HG03064 (cell line): ENCODE measurements at regions not wholly inside any gene's neighbourhood (a gene's known extent, or its start where the extent isn't known, plus 50 kb on each side); places are given as distances from the start of the nearest gene placed in this dataset.

ENCODE experiments used
- ATAC-seq: cut with Tn5 transposase; IDR thresholded peaks from one replicate; pipeline ENCODE4 v1.9.1; 2021; ENCODE audit warnings: low read depth; ENCODE audit not compliant: unreplicated experiment

DNA sequence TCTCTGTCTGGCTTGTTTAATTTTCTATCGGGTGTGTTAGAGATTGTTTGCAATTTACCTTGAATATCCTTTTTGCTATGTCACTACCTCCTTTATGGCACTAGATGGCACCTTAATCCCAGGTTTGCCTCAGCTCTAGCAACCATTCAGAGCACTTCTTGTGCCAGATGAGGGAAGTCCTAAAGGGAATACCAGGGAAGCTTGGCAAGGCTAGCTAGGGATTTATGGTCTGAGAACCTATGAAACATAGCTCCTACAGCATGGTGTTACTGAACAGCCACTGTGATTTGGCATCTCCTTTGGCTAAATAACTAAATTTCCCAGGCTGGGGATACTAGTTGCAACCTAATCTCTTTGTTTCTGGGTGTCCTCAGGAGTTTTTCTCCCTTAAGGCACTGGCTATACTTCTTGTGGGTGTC, 69.0 kb upstream of the VOPP1 start:
- ATAC-seq = peak; percentile 87

DNA sequence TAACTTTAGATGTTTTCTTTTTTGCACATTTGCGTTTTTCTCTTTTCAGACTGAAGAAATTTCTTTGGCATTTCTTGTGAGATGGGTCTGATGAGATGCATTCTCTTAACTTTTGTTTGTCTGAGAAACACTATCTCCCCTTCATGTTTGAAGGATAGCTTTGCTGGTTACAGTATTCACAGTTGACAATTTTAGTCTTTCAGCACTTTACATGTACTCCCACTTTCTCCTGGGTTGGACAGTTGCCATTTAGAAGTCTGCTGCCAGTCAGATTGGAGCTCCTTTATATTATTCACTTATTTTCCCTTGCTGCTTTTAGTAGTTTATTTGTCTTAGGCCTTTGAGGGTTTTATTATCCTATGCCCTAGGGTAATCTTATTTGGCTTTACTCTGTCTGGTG, 67.3 kb upstream of the VOPP1 start:
- no peak for ATAC-seq

DNA sequence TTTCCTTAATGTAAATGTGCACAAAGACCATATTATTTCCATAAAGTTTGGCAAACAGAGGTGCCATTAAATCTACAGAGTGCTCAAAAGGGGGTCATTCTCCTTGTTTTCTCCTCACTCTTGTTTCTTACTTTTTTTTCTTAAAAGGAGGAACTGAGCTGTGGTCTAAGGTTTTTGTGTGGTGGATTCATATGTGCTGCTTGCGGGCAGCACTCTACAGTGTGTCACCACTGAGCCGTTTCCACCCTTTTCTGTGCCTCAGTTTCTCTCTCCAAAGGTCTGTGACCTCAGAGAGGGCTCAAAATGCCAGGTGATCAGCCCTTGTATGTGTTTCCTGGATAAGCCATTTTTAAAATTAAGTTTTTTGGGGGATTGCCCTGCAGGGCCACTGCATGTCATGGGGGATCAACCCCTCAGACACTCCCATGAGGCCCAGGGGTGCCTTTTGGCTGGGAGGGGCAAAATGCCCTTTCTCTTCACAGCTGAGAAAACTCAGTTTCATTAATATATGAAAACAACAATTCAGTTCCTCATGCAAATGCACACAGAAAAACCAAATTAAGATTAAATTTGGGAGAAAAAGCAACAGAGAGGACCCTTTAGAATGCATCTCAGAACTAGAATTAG, 56.9 kb upstream of the VOPP1 start:
- no peak for ATAC-seq

DNA sequence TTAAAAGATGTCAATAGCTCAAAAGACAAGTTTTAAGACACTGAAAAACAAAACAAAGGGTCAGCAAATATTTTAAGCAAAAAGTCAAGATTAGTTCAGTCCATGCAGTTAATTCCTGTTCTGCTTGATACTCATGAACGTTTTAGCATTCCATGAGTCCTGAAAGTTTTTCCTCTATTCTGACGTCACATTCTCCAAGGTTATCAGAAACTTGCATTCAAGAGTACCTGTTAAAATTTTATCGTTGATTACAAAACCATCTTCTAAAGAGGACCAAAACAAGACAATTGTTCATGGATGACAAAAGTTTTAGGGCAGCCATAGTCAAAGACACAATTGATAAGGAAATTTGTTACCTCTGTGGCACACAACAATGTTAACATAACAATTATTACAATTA, 52.5 kb upstream of the VOPP1 start:
- ATAC-seq = no peak

DNA sequence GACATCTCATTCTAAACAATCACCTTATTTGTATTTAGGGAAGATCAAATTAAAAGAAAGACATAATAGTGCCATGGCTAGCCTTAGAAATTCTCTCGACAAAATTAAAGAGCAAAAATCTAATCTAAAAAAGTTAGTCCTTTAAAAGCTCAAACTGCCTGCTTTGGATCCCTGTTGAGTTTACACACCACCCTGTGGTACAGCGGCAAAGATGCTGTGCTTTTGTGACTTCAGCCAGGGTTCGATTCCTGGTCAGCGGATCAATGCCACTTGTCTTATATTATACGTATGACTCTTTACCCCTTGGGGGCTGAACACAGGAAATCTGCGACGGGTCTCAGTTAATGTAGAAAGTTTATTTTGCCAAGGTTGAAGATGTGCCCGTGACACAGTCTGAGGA, 51.3 kb upstream of the VOPP1 start:
- ATAC-seq = no peak

DNA sequence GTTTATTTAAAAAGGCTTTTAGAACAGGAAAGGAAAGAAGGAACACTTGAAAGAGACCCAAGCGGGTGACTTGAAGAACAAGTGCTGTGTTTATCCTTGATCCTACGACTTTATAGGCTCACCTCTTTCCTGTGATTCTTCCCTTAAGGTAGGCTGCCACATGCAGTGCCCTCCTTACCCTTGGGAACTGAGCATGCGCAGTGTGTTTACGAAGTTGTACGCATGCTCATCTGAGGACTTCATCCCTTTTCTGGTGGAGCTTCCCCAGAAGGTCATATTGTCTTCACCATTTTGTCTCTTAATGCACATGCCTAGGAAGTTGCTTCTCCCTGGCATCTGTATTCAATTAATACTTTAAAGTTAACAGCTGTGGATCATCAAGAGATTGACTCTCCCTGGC, 49.9 kb upstream of the VOPP1 start:
- ATAC-seq = no peak
